HG03460 (cell line): ENCODE measurements at regions not wholly inside any gene's neighbourhood (a gene's known extent, or its start where the extent isn't known, plus 50 kb on each side); places are given as distances from the start of the nearest gene placed in this dataset.
"Not testable (repeated sequence)": the region's sequence is repeated elsewhere in the genome, so short reads cannot be mapped to it uniquely, and the experiment has no call there.

Experiments used
- ATAC-seq: cut with Tn5 transposase; IDR thresholded peaks from one replicate; pipeline ENCODE4 v1.9.1; 2021; ENCODE audit not compliant: unreplicated experiment

GRCh38 chr1:239125893-239126292, 260.5 kb upstream of the CHRM3 start:
- no peak for ATAC-seq

DNA sequence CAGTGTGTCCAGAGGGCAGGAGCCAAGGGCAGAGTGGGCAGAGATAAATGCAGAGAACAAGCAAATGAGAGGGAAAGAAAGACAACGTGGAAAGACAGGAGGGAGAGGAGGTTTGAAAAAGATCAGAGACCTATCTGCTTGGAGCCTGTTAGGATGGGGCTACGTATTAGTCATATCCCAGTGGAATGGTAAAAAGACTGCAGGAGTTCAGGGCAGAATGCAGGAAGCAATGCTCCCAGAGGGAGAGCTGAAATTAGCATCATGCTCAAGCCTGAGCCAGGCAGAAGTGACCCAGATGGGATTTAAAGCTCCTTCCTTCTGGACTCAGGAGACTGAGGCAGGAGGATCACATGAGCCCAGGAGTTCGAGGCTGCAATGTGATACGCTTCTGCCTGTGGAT, 261.3 kb upstream of the CHRM3 start:
- ATAC-seq: no peak

DNA sequence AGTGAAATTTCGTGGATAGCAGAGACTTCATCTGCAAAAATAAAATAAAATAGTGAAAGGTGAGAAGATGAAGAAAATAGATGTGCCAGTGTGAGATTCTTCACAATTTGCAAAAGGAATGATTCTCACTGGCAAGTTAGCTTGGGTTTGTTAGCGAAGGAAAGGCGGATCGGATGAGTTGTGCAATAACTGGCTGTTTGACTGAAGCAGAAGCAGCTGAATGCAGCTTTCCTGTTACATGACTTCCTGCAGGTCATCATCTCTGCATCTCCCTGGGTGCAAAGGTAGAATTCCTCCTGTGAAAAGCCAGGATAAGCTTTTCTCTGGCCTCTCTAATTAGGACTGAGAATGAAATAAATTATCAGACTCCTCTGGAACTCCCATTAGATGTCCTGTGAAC, 263.1 kb upstream of the CHRM3 start:
- ATAC-seq: no peak

GRCh38 chr1:239112101-239112935, 274.1 kb upstream of the CHRM3 start:
- no peak for ATAC-seq

DNA sequence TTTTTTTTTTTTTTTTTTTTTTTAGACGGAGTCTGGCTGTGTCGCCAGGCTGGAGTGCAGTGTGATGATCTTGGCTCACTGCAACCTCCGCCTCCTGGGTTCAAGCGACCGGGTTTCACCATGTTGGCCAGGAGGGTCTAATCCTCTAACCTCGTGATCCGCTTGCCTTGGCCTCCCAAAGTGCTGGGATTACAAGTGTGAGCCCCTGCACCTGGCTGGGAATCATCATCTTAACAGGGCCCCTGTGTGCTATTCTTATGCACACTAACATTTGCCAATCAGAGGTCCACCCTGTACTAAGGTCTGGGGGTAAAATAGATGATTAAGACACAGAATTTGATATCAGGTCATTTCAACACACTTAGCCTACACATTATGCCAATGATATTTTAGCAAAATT, 278.7 kb upstream of the CHRM3 start:
- ATAC-seq: no peak

GRCh38 chr1:239106689-239107088, 279.7 kb upstream of the CHRM3 start:
- not testable (repeated sequence) for ATAC-seq

GRCh38 chr1:239098400-239099037, 287.8 kb upstream of the CHRM3 start:
- ATAC-seq: no peak

GRCh38 chr1:239091537-239091936, 294.8 kb upstream of the CHRM3 start:
- no peak for ATAC-seq

- ATAC-seq: no peak
Observed at GRCh38 chr1:239084459-239085080, 301.8 kb upstream of the CHRM3 start.

DNA sequence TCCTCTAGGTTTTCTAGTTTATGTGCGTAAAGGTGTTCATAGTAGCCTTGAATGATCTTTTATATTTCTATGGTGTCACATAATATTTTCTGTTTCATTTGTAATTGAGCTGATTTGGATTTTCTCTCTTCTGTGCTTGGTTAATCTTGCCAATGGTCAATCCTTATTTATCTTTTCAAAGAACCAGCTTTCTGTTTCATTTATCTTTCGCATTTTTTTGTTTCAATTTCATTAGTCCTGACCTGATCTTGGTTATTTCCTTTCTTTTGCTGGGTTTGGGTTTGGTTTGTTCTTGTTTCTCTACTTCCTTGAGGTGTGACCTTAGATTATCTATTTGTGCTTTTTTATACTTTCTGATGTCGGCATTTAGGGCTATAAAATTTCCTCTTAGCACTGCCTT, 304.4 kb upstream of the CHRM3 start:
- ATAC-seq: not testable (repeated sequence)

DNA sequence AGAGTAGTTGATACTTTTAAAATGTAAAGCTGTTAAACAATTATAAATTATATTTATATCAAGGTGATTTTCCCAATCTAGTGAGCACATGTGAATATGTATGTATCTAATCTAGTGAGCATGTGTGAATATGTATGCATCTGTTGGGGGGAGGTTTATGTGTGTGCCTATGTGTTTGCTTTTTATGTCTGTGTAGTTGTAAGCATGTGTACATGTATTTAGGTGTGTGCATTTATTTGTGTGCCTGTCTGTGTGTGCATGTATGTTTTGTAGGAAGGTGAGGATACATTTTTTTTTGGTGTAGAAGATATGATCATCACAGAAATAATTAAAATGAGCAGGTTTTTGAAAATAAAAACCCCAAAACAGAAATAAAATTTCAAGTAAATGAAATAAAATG, 318.9 kb upstream of the CHRM3 start:
- ATAC-seq: no peak

DNA sequence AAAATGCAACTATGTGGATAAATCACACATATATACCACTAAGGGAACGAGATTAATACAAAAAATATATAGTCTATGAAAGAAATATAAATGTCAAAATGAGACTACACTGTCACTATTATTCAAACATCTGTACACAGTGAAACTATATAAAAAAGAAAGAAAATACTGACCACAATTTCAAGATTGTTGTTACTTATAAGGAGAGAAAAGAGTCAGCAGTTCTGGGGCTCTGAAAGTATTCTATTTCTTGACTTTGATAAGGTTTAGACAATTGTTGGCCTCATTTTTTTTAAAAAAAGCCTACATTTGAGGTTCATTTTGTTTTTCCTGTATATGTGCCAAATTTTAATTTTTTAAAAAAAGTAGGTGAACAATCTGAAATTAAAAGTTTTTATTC, 319.3 kb upstream of the CHRM3 start:
- ATAC-seq: no peak

DNA sequence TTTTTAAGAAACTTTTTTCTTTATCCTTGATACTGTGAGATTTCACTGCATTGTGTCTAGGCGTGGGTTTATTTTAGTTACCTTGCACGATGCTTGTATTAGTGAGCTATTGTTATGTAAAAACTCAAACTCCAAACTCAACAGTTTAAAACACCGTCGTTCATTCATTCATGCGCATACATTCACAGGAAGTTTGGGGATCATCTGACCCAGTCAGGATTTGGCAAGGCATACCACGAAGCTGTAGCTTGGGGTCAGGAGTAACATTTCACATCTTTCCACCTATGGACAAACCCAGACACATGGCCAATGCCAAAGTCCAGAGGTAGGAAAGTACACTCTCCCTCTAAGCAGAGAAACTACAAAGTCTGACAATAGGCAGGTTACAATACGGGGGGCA, 324.6 kb upstream of the CHRM3 start:
- no peak for ATAC-seq

GRCh38 chr1:239058190-239058589, 328.2 kb upstream of the CHRM3 start:
- no peak for ATAC-seq

GRCh38 chr1:239056940-239057339, 329.4 kb upstream of the CHRM3 start:
- ATAC-seq: no peak

DNA sequence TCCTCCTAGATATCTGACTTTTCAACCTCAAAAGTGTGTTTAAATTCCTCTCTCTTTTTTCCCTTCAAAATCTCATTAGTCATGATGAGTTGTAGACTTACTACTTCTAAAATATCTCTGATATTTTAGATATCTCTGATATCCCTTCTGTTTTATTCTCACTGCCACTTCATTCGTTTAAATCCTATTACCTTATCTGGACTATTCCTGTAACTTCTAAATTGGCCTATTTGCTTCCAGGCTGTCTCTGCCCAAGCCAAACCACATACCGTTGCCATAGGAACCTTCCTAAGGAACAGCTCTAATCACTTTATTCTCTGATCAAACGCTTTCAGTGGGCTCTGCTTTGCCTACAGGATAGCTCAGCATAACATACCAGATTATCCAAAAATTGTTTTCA, 333.1 kb upstream of the CHRM3 start:
- ATAC-seq: no peak

DNA sequence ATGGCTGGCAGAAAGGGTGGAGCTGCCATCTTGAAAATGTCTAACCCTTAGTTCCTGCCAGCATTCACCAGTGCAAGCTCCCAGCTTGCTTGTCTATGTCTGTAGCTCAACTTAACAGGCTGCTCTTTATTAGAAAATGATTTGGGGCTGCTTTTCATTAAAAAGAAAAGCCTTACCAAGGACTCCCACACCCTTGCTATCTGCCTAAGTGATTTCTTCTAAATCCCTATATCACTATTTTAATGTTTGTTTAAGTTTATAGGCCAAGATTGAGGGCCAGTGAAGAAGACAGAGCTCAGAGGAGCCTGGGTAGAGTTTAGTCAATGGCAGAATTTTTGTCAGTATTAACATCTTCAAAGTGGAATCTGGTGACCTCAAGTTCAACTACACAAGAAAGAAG, 336.8 kb upstream of the CHRM3 start:
- ATAC-seq: no peak

GRCh38 chr1:239044829-239045228, 341.5 kb upstream of the CHRM3 start:
- ATAC-seq: no peak

DNA sequence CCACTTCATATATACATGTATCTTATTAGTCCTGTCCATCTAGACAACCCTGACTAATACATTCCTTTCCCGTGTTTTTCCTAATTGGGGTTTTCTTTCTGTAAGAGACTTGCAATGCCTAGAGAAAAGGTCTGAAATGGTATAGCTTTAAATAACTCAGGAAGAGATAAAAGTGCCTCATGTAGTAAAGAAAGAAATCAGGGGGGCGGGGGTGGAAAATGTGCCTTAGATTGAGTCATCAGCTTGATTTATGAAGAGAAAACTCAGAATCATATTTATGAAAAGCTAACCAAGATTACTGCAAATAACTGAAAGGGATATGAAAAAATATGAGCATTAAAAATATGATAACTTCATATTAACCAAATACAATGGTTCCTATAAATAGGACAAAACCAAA, 345.8 kb upstream of the CHRM3 start:
- no peak for ATAC-seq

DNA sequence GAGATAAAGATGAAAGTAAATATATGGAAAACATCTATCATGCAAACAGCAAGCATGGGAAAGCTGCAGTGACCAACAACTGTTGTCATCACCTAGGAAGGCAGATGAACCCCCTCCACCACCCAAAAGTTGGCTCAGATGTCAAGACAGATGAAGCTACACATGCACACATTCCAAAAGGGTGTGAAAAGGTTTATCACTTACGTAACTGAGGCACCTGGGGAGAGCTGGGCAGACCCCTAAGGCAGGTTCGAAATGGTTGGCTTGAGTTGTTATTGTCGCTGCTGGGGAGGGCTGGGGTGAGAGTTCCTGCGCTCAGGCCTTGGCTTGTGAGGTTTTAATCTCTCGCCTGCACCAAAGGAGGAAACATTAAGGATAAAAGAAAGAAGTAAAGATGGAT, 355.1 kb upstream of the CHRM3 start:
- no peak for ATAC-seq

- ATAC-seq: no peak
Observed at GRCh38 chr1:239025997-239026694, 360.2 kb upstream of the CHRM3 start.

DNA sequence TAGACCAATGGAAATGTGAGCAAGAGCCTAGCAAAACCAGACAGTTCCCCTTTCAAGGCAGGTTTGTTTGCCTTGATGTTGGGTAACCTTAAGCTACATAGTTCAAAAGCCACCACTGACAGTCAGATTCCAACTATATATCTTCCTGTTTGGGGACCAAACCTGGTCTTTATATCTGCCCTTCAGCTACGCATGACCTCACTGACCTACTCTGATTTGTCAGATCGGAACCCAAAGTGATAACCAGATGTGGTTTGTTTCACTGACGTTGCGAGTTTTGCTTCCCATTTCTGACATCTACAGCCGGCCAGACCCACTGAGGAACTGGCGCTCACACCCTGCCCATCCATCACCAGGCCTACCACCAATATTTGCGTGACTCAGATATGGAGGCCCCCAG, 361.1 kb upstream of the CHRM3 start:
- ATAC-seq: no peak
